GM12865 (cell line): ENCODE measurements at regions not wholly inside any gene's neighbourhood (a gene's known extent, or its start where the extent isn't known, plus 50 kb on each side); places are given as distances from the start of the nearest gene placed in this dataset.

Experiments
- DNase-seq: peaks from one replicate; pipeline ENCODE4 v3.0.0; 2010; ENCODE audit warnings: low read depth
- H3K4me3 ChIP-seq: 2 replicates; pipeline ENCODE4 v1.5.1; 2011; ENCODE audit warnings: mild to moderate bottlenecking, low read depth, low read length, control low read depth
- CTCF ChIP-seq: IDR thresholded peaks from 2 replicates; pipeline ENCODE4 v1.5.1; 2011; ENCODE audit warnings: low read length, control low read depth, low read depth, inconsistent platforms; ENCODE audit not compliant: insufficient read depth; ENCODE audit errors: missing control alignments

GRCh38 chr18:44514106-44514505 lies 166.6 kb upstream of the SETBP1 start:
- no peak for DNase-seq
- H3K4me3 ChIP-seq: no peak overlapping the region
- TF ChIP-seq CTCF: no peak

DNA sequence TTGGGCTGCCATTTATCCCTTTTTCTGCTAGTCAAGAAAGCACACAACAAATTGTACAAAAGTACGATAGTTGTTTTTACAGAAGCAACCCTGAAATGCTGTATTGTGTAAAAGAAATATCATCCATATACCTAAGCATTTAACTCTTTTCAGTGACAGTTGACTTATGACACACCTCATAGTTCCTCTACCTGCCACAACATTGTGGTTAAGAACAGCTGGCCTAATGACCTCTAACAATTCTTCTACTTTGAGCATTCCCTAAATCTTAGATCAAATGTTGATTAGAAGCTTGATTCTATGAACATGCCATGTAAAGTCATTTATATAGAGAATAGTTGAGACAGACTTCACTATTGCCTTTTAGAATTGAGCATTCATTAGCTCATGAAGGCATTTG lies 165.9 kb upstream of the SETBP1 start:
- no peak for DNase-seq
- no peak for TF ChIP-seq CTCF
- H3K4me3 ChIP-seq: no peak overlapping the region

GRCh38 chr18:44516450-44516849 lies 164.2 kb upstream of the SETBP1 start:
- TF ChIP-seq CTCF: no peak
- DNase-seq: no peak
- no peak overlapping the region for H3K4me3 ChIP-seq

DNA sequence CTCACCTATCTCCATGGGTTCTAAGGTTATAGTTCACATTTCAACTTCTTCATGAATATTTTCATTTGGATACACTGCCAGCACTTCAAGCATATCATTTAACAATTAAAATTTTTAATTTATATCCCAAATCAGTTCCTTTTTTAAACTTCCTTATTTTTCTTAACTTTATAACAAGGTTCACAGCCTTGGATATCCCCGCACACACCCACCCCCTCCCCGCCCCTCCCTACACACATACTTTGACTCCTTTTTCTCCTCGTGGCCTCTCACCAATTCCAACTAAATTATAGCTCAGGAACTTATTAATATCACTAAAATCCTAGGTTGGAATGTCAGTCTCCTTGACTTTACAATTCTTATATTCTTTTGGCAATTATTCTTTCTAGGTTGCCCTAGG lies 163.6 kb upstream of the SETBP1 start:
- H3K4me3 ChIP-seq: no peak overlapping the region
- no peak for DNase-seq
- TF ChIP-seq CTCF: no peak

DNA sequence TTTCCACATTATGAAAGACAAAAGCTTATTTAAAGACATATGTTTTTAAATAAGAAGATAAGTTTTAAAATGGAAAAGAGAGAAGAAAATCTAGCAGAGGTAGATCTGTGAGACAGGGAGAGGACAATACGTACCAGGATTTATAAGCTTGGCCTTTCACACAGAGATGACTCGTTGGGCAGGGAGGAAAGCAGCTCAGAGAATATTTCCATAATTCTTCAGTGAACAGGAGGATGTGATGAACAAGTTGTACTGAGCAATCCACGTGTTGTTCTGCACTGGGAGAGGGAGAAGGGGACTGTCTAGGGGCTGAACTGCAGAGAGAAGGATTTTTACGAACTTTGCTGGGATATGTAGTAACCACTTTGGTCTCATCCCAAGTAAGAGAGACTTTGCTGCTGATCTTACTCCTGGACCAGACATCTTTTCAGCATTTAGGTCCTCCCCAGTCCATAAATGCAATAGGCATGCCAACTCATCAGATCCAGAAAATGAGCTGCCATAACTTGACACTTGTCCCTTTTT lies 162.5 kb upstream of the SETBP1 start:
- no peak for TF ChIP-seq CTCF
- no peak for DNase-seq
- H3K4me3 ChIP-seq: no peak overlapping the region

DNA sequence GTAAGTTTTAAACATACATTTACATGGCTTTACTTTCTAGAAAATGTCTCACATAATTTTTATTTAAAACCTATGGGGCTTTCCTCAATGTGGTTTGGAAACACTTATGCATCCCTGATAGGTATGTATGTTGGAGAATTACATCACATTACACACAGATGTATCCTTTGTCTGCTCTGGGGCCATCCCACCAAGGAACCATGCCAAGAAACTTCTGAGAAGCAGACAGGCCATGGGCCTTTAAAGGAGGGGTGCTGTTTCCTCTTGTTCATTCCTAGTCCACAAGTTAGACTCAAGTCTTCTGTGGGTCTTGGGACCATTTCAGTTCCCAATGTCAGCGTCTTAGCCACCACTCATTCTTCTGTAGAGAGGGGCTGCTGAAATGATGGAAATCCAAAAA lies 162.0 kb upstream of the SETBP1 start:
- H3K4me3 ChIP-seq: no peak overlapping the region
- DNase-seq: no peak
- no peak for TF ChIP-seq CTCF

DNA sequence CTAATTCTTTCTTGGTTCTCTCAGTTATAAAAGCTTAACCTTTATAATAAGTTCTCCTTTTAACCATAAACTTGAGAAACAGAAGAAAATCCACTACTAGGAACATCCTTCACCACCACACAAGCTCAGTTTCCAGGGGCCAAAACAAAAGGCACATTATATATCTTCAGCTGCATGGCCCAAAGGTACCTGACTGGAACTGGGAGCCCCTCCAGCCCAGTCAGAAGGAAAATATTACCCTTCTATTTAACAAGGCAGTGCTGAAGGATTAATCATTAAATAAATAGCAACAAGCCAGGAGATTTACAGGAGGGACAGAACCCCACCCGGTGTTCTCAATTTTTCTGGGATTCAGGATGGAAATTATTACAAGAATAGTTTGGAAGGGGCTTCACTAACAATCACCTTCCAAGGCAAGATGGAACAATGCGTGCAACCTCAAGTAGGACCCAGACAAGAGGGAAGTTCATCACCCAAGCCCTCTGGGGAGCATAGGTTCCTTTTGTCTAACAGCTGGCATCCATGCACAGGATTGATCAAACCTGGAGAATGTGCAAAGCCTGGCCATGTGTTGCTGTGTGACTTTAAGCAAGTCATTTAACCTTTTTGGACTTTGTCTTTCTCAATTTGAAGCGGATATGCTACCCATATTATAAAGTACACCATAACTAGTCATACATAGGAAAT lies 159.6 kb upstream of the SETBP1 start:
- H3K4me3 ChIP-seq: no peak overlapping the region
- no peak for TF ChIP-seq CTCF
- no peak for DNase-seq
